Activated naive CD8-positive, alpha-beta T cell treated with anti-CD3 and anti-CD28 coated beads, Interleukin-2, amount 50 U/mL, for 24 hours (primary cell): ENCODE measurements at regions not wholly inside any gene's neighbourhood (a gene's known extent, or its start where the extent isn't known, plus 50 kb on each side); places are given as distances from the start of the nearest gene placed in this dataset.

Experiments
- ATAC-seq: fragments of 150-1000 bp; cut with Tn5 transposase; one replicate; pipeline ENCODE4 v1.10.0; 2021
- DNase-seq: peaks from one replicate; pipeline ENCODE4 v3.0.0; 2021
- H3K27ac Mint-ChIP-seq: one replicate; pipeline ENCODE4 v1.8.0; 2021; ENCODE audit warnings: mild to moderate bottlenecking, mixed read lengths
- H3K27me3 Mint-ChIP-seq: one replicate; pipeline ENCODE4 v1.8.0; 2021; ENCODE audit warnings: mixed read lengths
- H3K36me3 Mint-ChIP-seq: one replicate; pipeline ENCODE4 v1.8.0; 2021; ENCODE audit warnings: low read depth, mixed read lengths
- H3K4me1 Mint-ChIP-seq: one replicate; pipeline ENCODE4 v1.8.0; 2021; ENCODE audit warnings: mixed read lengths
- H3K4me3 Mint-ChIP-seq: one replicate; pipeline ENCODE4 v1.8.0; 2021; ENCODE audit warnings: mild to moderate bottlenecking, moderate library complexity, mixed read lengths
- H3K9me3 Mint-ChIP-seq: one replicate; pipeline ENCODE4 v1.8.0; 2021; ENCODE audit warnings: mixed read lengths

- H3K36me3 Mint-ChIP-seq: no peaks in the 10 kb centered on the region
- no peak overlapping the region for H3K4me3 Mint-ChIP-seq
- DNase-seq (no peak), ATAC-seq (no peak)
- H3K9me3 Mint-ChIP-seq: no peaks in the 10 kb centered on the region
- H3K27ac Mint-ChIP-seq: no peak overlapping the region
- peaks cover 3% of the 10 kb centered on the region for H3K27me3 Mint-ChIP-seq
- peaks cover 14% of the 10 kb centered on the region for H3K4me1 Mint-ChIP-seq
These were observed 137.1 kb downstream of the ETS2 start for GRCh38 chr21:38942748-38943211.

GRCh38 chr21:38938769-38939168 is 133.0 kb downstream of the ETS2 start:
- no peak overlapping the region for H3K4me3 Mint-ChIP-seq
- peak overlapping the region; percentile 75 for H3K27ac Mint-ChIP-seq
- peaks cover 18% of the 10 kb centered on the region for H3K4me1 Mint-ChIP-seq
- no peaks in the 10 kb centered on the region for H3K9me3 Mint-ChIP-seq
- H3K27me3 Mint-ChIP-seq: peaks cover 3% of the 10 kb centered on the region
- no peaks in the 10 kb centered on the region for H3K36me3 Mint-ChIP-seq
- no peak for ATAC-seq
- no peak for DNase-seq

- H3K9me3 Mint-ChIP-seq: no peaks in the 10 kb centered on the region
- DNase-seq (peak; percentile 23), ATAC-seq (peak; percentile 89)
- H3K4me1 Mint-ChIP-seq: peaks cover 18% of the 10 kb centered on the region
- peaks cover 3% of the 10 kb centered on the region for H3K27me3 Mint-ChIP-seq
- H3K27ac Mint-ChIP-seq: peak overlapping the region; percentile 75
- peak overlapping the region; percentile 32 for H3K4me3 Mint-ChIP-seq
- no peaks in the 10 kb centered on the region for H3K36me3 Mint-ChIP-seq
These were observed 132.6 kb downstream of the ETS2 start for GRCh38 chr21:38938343-38938742.

DNA sequence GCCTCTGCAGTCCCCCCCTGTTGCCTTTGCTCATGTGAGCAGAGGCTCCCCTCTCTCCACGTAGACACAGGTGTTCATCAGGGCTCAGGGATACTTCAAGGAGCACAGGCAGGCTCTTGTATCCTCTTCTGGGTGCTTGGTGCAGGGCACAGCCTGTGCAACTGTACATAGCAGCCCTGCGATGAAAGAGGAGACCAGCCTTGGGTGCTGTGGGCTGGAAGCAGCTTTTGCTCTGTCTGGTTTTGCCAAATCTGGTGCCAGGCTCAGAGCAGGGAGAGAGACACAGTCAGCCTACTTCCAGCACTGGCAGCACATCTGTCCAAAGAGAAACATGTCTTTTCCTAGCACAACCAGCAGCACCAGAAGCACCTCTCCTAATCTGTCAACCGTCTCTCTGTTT is 132.1 kb downstream of the ETS2 start:
- H3K4me1 Mint-ChIP-seq: peaks cover 18% of the 10 kb centered on the region
- peaks cover 3% of the 10 kb centered on the region for H3K27me3 Mint-ChIP-seq
- H3K36me3 Mint-ChIP-seq: no peaks in the 10 kb centered on the region
- peak overlapping the region; percentile 75 for H3K27ac Mint-ChIP-seq
- H3K9me3 Mint-ChIP-seq: no peaks in the 10 kb centered on the region
- ATAC-seq (peak; percentile 2), DNase-seq (no peak)
- peak overlapping the region; percentile 32 for H3K4me3 Mint-ChIP-seq

GRCh38 chr21:38937286-38937790 is 131.6 kb downstream of the ETS2 start:
- DNase-seq (no peak), ATAC-seq (peak; percentile 30)
- Mint-ChIP-seq H3K36me3 (no peaks in the 10 kb centered on the region), H3K27ac (no peak overlapping the region), H3K4me1 (peaks cover 18% of the 10 kb centered on the region), H3K9me3 (no peaks in the 10 kb centered on the region), H3K4me3 (no peak overlapping the region), H3K27me3 (peaks cover 3% of the 10 kb centered on the region)

DNA sequence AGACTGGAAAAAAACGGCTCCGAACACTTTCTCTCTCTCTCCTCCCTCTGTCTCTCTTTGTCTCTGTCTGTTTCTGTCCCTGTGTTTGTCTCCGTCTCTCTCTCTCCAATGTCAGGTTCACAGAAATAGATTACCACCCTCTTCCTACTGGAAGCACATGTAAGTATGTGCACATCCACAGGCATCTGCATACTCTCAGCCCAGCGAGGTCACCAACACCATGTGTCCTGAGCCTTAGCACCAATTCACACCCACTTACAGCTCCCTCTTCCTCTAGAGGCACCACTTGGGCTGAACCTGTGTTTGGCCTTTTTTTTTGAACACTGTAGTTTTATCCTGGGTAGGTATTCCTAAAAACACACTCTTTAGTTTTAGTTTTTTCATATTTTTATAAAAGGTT is 130.5 kb downstream of the ETS2 start:
- ATAC-seq: no peak
- Mint-ChIP-seq H3K36me3 (no peaks in the 10 kb centered on the region), H3K4me1 (peaks cover 18% of the 10 kb centered on the region), H3K27ac (no peak overlapping the region), H3K27me3 (peaks cover 3% of the 10 kb centered on the region), H3K4me3 (no peak overlapping the region), H3K9me3 (no peaks in the 10 kb centered on the region)
- DNase-seq: no peak

DNA sequence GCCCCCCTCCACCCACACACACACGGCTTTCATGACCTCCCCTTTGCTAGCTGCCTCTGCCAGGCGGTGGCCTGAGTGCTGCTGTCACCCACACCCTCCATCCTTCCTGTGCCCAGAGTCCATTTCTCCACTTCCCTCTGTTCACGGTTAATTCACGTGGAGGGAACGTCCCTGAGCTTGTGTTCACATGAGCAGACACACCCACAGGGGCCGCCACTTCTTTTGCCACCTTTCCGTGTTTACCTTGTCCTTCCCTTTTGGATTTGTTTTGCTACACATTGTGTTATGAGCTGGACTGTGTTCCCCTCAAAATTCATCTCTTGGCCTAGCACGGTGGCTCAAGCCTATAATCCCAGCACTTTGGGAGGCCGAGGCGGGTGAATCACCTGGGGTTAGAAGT is 128.0 kb downstream of the ETS2 start:
- H3K27me3 Mint-ChIP-seq: peaks cover 3% of the 10 kb centered on the region
- DNase-seq (no peak), ATAC-seq (no peak)
- no peaks in the 10 kb centered on the region for H3K36me3 Mint-ChIP-seq
- no peaks in the 10 kb centered on the region for H3K9me3 Mint-ChIP-seq
- no peak overlapping the region for H3K4me3 Mint-ChIP-seq
- no peak overlapping the region for H3K27ac Mint-ChIP-seq
- H3K4me1 Mint-ChIP-seq: peaks cover 14% of the 10 kb centered on the region

GRCh38 chr21:38931291-38931690 is 125.6 kb downstream of the ETS2 start:
- no peaks in the 10 kb centered on the region for H3K9me3 Mint-ChIP-seq
- ATAC-seq: no peak
- no peak for DNase-seq
- no peaks in the 10 kb centered on the region for H3K4me1 Mint-ChIP-seq
- peaks cover 2% of the 10 kb centered on the region for H3K27me3 Mint-ChIP-seq
- H3K4me3 Mint-ChIP-seq: no peak overlapping the region
- H3K36me3 Mint-ChIP-seq: no peaks in the 10 kb centered on the region
- H3K27ac Mint-ChIP-seq: no peak overlapping the region

GRCh38 chr21:38930853-38931252 is 125.1 kb downstream of the ETS2 start:
- H3K27ac Mint-ChIP-seq: no peak overlapping the region
- no peak for DNase-seq

GRCh38 chr21:38930066-38930465 is 124.3 kb downstream of the ETS2 start:
- no peak for ATAC-seq
- no peak for DNase-seq
- Mint-ChIP-seq H3K4me3 (no peak overlapping the region), H3K27ac (no peak overlapping the region), H3K36me3 (no peaks in the 10 kb centered on the region), H3K27me3 (peaks cover 11% of the 10 kb centered on the region), H3K4me1 (peaks cover 5% of the 10 kb centered on the region), H3K9me3 (no peaks in the 10 kb centered on the region)

More at GRCh38 chr21:38930853-38931252, 125.1 kb downstream of the ETS2 start:
- no peaks in the 10 kb centered on the region for H3K9me3 Mint-ChIP-seq
- no peak overlapping the region for H3K4me3 Mint-ChIP-seq
- H3K36me3 Mint-ChIP-seq: no peaks in the 10 kb centered on the region
- H3K27me3 Mint-ChIP-seq: peaks cover 6% of the 10 kb centered on the region
- H3K4me1 Mint-ChIP-seq: peaks cover 2% of the 10 kb centered on the region
- no peak for ATAC-seq

- Mint-ChIP-seq H3K27ac (no peak overlapping the region), H3K4me3 (no peak overlapping the region), H3K4me1 (peaks cover 7% of the 10 kb centered on the region), H3K9me3 (no peaks in the 10 kb centered on the region), H3K27me3 (peaks cover 12% of the 10 kb centered on the region), H3K36me3 (no peaks in the 10 kb centered on the region)
- DNase-seq: no peak
- no peak for ATAC-seq
These were observed 123.9 kb downstream of the ETS2 start for GRCh38 chr21:38929652-38930051.

- Mint-ChIP-seq H3K4me3 (no peak overlapping the region), H3K4me1 (peaks cover 7% of the 10 kb centered on the region), H3K9me3 (no peaks in the 10 kb centered on the region), H3K36me3 (no peaks in the 10 kb centered on the region), H3K27me3 (peaks cover 12% of the 10 kb centered on the region), H3K27ac (no peak overlapping the region)
- no peak for DNase-seq
- ATAC-seq: no peak
These were observed 123.4 kb downstream of the ETS2 start for GRCh38 chr21:38929142-38929541.

DNA sequence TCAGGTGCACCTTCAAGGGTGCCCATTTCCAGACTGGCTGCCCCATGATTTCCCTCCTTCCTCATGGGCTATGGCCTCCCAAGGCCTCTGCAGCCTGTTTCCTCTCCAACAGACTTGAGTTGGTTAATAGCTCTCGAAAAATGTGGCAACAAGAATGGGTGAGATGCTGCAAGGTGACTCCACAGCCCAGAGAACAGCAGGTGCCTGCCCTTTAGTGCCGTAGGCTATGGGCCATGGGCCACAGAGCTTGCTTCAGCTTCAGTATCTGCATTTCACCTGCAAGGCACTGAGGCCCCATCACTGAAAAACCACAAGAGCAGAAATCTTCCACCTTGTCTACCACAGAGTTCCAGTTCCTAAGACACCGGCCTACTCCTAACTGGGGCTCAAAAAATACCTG is 122.0 kb downstream of the ETS2 start:
- H3K4me3 Mint-ChIP-seq: no peak overlapping the region
- peaks cover 7% of the 10 kb centered on the region for H3K4me1 Mint-ChIP-seq
- no peak for ATAC-seq
- no peak for DNase-seq
- no peaks in the 10 kb centered on the region for H3K36me3 Mint-ChIP-seq
- peaks cover 12% of the 10 kb centered on the region for H3K27me3 Mint-ChIP-seq
- no peak overlapping the region for H3K27ac Mint-ChIP-seq
- H3K9me3 Mint-ChIP-seq: no peaks in the 10 kb centered on the region

- peaks cover 7% of the 10 kb centered on the region for H3K4me1 Mint-ChIP-seq
These were observed 120.2 kb downstream of the ETS2 start for GRCh38 chr21:38925923-38926322.

GRCh38 chr21:38925478-38925877 is 119.7 kb downstream of the ETS2 start:
- ATAC-seq (no peak), DNase-seq (no peak)
- Mint-ChIP-seq H3K4me3 (no peak overlapping the region), H3K27ac (no peak overlapping the region), H3K4me1 (peaks cover 7% of the 10 kb centered on the region), H3K36me3 (no peaks in the 10 kb centered on the region), H3K9me3 (no peaks in the 10 kb centered on the region), H3K27me3 (peaks cover 21% of the 10 kb centered on the region)

More at GRCh38 chr21:38925923-38926322, 120.2 kb downstream of the ETS2 start:
- Mint-ChIP-seq H3K9me3 (no peaks in the 10 kb centered on the region), H3K27me3 (peaks cover 19% of the 10 kb centered on the region), H3K4me3 (no peak overlapping the region), H3K36me3 (no peaks in the 10 kb centered on the region), H3K27ac (no peak overlapping the region)
- ATAC-seq (no peak), DNase-seq (no peak)

DNA sequence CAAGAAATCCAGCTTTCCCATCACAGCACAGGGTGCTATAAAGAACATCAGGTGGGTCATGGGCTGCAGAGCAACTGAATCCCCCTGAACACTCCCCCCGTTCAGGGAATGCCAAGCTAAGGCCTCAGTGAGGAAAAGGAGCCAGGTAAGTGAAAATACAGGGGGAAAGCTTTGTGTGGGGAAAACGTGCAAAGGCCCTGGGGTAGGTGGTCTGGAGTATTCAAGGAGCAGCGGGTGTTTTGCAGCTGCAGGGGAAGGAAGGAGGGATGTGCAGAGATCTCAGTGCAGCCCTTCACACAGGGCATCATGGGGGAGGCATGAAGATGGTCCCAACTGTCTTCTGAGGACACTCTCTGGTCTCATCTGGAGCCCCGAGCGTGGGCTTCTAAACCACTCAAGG is 119.2 kb downstream of the ETS2 start:
- no peak overlapping the region for H3K4me3 Mint-ChIP-seq

More for the DNA sequence above, 119.2 kb downstream of the ETS2 start:
- Mint-ChIP-seq H3K36me3 (no peaks in the 10 kb centered on the region), H3K4me1 (peaks cover 7% of the 10 kb centered on the region), H3K27ac (no peak overlapping the region), H3K27me3 (peaks cover 21% of the 10 kb centered on the region), H3K9me3 (no peaks in the 10 kb centered on the region)
- DNase-seq: no peak
- ATAC-seq: no peak
